ENCODE measurements at regions not wholly inside any gene's neighbourhood (a gene's known extent, or its start where the extent isn't known, plus 50 kb on each side); places are given as distances from the start of the nearest gene placed in this dataset.
A peak's percentile ranks its signal among the peaks of the same experiment; 100 is the strongest.
"Not testable (repeated sequence)": the region's sequence is repeated elsewhere in the genome, so short reads cannot be mapped to it uniquely, and the experiment has no call there.

- DNase-seq (ENCODE audit: low read depth) = no peak
These were observed 55.1 kb downstream of the ID4 start for GRCh38 chr6:19892260-19892659.

- no peak for DNase-seq (ENCODE audit: low read depth)
These were observed 58.9 kb downstream of the ID4 start for GRCh38 chr6:19895866-19896692.

GRCh38 chr6:19896693-19897010, 59.5 kb downstream of the ID4 start:
- DNase-seq (ENCODE audit: low read depth) = no peak

- DNase-seq (ENCODE audit: low read depth) = no peak
These were observed 61.1 kb downstream of the ID4 start for GRCh38 chr6:19898141-19898740.

GRCh38 chr6:19902201-19902600, 65.0 kb downstream of the ID4 start:
- no peak for DNase-seq (ENCODE audit: low read depth)

- DNase-seq (ENCODE audit: low read depth) = peak; percentile 6
These were observed 67.2 kb downstream of the ID4 start for GRCh38 chr6:19904408-19904807.

GRCh38 chr6:19905584-19905983, 68.4 kb downstream of the ID4 start:
- no peak for DNase-seq (ENCODE audit: low read depth)

GRCh38 chr6:19906171-19906570, 69.0 kb downstream of the ID4 start:
- DNase-seq (ENCODE audit: low read depth) = no peak

GRCh38 chr6:19911223-19911622, 74.1 kb downstream of the ID4 start:
- DNase-seq (ENCODE audit: low read depth) = no peak

GRCh38 chr6:19918436-19918835, 81.3 kb downstream of the ID4 start:
- DNase-seq (ENCODE audit: low read depth) = no peak

- no peak for DNase-seq (ENCODE audit: low read depth)
These were observed 84.6 kb downstream of the ID4 start for GRCh38 chr6:19921786-19922185.

GRCh38 chr6:19925533-19925932, 88.4 kb downstream of the ID4 start:
- DNase-seq (ENCODE audit: low read depth) = no peak

- DNase-seq (ENCODE audit: low read depth) = no peak
These were observed 91.3 kb downstream of the ID4 start for GRCh38 chr6:19928461-19928860.

- no peak for DNase-seq (ENCODE audit: low read depth)
These were observed 92.1 kb downstream of the ID4 start for GRCh38 chr6:19929312-19929711.

- DNase-seq (ENCODE audit: low read depth) = no peak
These were observed 97.9 kb downstream of the ID4 start for GRCh38 chr6:19934996-19935591.

- not testable (repeated sequence) for DNase-seq (ENCODE audit: low read depth)
These were observed 102.2 kb downstream of the ID4 start for GRCh38 chr6:19939321-19939720.

GRCh38 chr6:19939926-19940325, 102.8 kb downstream of the ID4 start:
- DNase-seq (ENCODE audit: low read depth) = not testable (repeated sequence)

GRCh38 chr6:19943042-19943441, 105.9 kb downstream of the ID4 start:
- no peak for DNase-seq (ENCODE audit: low read depth)

- no peak for DNase-seq (ENCODE audit: low read depth)
These were observed 108.7 kb downstream of the ID4 start for GRCh38 chr6:19945843-19946358.

- no peak for DNase-seq (ENCODE audit: low read depth)
These were observed 112.0 kb downstream of the ID4 start for GRCh38 chr6:19949155-19949554.

- DNase-seq (ENCODE audit: low read depth) = no peak
These were observed 126.9 kb downstream of the ID4 start for GRCh38 chr6:19964115-19964514.

- DNase-seq (ENCODE audit: low read depth) = no peak
These were observed 131.0 kb downstream of the ID4 start for GRCh38 chr6:19968201-19968600.

GRCh38 chr6:19972221-19972620, 135.1 kb downstream of the ID4 start:
- DNase-seq (ENCODE audit: low read depth) = no peak

Data from ELR (cell line).